GM12891 (cell line): ENCODE measurements at regions not wholly inside any gene's neighbourhood (a gene's known extent, or its start where the extent isn't known, plus 50 kb on each side); places are given as distances from the start of the nearest gene placed in this dataset.

Source experiments
- PAX5 ChIP-seq: IDR thresholded peaks from 2 replicates; pipeline ENCODE4 v1.6.1; 2011; ENCODE audit warnings: low read length, moderate library complexity, mild to moderate bottlenecking; ENCODE audit not compliant: insufficient read depth, severe bottlenecking
- POLR2A ChIP-seq: IDR thresholded peaks from 2 replicates; pipeline ENCODE4 v1.6.1; 2011; ENCODE audit warnings: low read depth, low read length, control low read depth
- POLR2AphosphoS5 ChIP-seq: IDR thresholded peaks from 2 replicates; pipeline ENCODE4 v1.6.1; 2011; ENCODE audit warnings: low read depth, low read length, control low read depth
- POU2F2 ChIP-seq: IDR thresholded peaks from 2 replicates; pipeline ENCODE4 v1.6.1; 2011; ENCODE audit warnings: low read depth, mild to moderate bottlenecking, control low read depth, low read length, moderate library complexity
- SPI1 ChIP-seq: IDR thresholded peaks from 2 replicates; pipeline ENCODE4 v1.6.1; 2011; ENCODE audit warnings: low read depth, low read length, control low read depth
- TAF1 ChIP-seq: IDR thresholded peaks from 2 replicates; pipeline ENCODE4 v1.6.1; 2011; ENCODE audit warnings: low read depth, low read length, control low read depth

DNA sequence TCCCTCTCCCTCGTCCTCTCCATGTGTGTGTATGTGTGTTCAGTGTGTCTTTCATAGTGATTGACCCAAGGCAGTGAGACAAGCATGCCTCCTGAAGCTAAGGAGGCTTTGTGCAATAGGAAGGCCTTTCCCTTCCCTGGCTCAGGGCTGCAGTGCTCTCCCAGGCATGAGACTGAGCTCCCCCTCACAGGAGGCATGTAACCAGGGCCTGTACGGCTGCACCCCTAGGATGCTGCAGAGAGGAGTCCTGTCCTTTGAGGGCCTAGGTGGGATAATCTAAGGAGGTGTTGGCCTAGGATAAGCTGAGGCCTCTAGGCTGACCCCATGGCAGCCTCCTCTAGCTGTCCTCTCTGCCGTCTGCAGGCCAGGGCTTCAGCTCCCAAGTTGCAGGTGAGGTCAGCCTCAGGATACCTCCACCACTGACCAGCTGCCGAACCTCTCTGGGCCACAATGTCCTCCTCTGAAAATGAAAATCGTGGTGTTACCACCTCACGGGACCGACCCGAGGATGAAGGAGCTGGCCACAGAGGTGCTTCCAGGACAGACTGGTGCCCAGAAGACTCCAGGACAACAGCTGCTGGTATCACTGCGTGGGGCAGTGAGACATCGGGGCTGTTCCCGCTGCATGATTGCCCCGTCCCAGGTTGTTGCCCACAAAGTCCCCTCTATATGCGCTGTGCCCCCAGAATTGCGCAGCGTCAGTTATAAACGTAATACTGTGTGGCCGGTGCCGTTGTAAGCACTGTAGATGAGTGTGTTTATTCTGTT, 129.6 kb downstream of the BARX1 start:
- TF ChIP-seq POLR2A, result no peak
- no peak for TF ChIP-seq POLR2AphosphoS5
- no peak for TF ChIP-seq SPI1
- no peak for TF ChIP-seq POU2F2
- no peak for TF ChIP-seq PAX5
- TF ChIP-seq TAF1, result no peak
